ENCODE measurements at regions not wholly inside any gene's neighbourhood (a gene's known extent, or its start where the extent isn't known, plus 50 kb on each side); places are given as distances from the start of the nearest gene placed in this dataset.

GRCh38 chr2:67974559-67975430, 88.0 kb downstream of the C1D start:
- no peak for DNase-seq (ENCODE audit: low spot score)

- DNase-seq (ENCODE audit: low spot score): no peak
Observed at GRCh38 chr2:67977464-67977863, 85.3 kb downstream of the C1D start.

DNA sequence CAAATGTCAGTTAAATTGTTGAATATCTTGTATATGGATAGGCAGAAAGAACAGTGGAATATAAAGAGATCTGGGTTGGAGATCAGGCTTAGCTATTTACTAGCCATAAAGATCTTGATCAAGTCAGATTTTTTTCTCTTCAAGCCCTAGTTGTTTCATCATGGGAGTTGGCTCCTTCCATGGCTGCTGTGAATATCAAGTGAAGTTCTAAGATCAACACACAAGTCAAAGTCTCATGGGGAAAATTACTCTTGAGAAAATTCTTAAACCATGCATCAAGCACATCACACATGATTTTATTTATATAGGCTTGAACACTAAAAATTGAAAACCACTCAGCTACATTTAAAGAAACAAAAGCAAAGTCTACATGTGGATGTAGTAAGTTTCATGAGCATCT, 79.8 kb downstream of the C1D start:
- DNase-seq (ENCODE audit: low spot score): no peak

GRCh38 chr2:67984600-67984999, 78.2 kb downstream of the C1D start:
- no peak for DNase-seq (ENCODE audit: low spot score)

DNA sequence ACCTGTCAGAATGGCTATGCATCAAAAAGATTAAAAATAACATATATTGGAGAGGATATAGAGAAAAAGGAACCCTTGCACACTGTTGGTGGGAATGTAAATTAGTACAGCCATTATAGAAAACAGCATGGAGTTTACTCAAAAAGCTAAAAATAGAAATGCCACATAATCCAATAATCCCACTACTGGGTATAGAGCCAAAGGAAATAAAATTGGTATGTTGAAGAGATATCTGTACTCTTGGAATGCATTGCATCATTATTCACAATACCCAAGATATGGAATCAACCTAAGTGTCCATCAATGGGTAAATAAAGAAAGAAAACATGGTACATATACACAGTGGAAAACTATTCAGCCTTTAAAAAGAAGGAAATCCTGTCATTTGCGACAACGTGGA, 77.2 kb downstream of the C1D start:
- no peak for DNase-seq (ENCODE audit: low spot score)

- DNase-seq (ENCODE audit: low spot score): no peak
Observed at GRCh38 chr2:67986258-67986657, 76.5 kb downstream of the C1D start.
